Left kidney (tissue), 1 donor: ENCODE measurements at regions not wholly inside any gene's neighbourhood (a gene's known extent, or its start where the extent isn't known, plus 50 kb on each side); places are given as distances from the start of the nearest gene placed in this dataset.
A peak's percentile ranks its signal among the peaks of the same experiment; 100 is the strongest.

Source experiments
- DNase-seq: peaks from one replicate; pipeline ENCODE4 v3.0.0-alpha.2; 2013

- DNase-seq = no peak
Observed at GRCh38 chr20:12659942-12660341, 348.8 kb upstream of the SPTLC3 start.

GRCh38 chr20:12660918-12661317 is 347.9 kb upstream of the SPTLC3 start:
- no peak for DNase-seq

- no peak for DNase-seq
Observed at GRCh38 chr20:12670301-12670700, 338.5 kb upstream of the SPTLC3 start.

GRCh38 chr20:12673352-12673751 is 335.4 kb upstream of the SPTLC3 start:
- DNase-seq = no peak

GRCh38 chr20:12677925-12678324 is 330.8 kb upstream of the SPTLC3 start:
- DNase-seq = no peak

- no peak for DNase-seq
Observed at GRCh38 chr20:12679447-12679846, 329.3 kb upstream of the SPTLC3 start.

GRCh38 chr20:12682613-12683012 is 326.2 kb upstream of the SPTLC3 start:
- no peak for DNase-seq

GRCh38 chr20:12687476-12687875 is 321.3 kb upstream of the SPTLC3 start:
- DNase-seq = no peak

GRCh38 chr20:12695937-12696336 is 312.8 kb upstream of the SPTLC3 start:
- DNase-seq = no peak

- no peak for DNase-seq
Observed at GRCh38 chr20:12698817-12699216, 310.0 kb upstream of the SPTLC3 start.

- no peak for DNase-seq
Observed at GRCh38 chr20:12699374-12700228, 309.2 kb upstream of the SPTLC3 start.

GRCh38 chr20:12700701-12701100 is 308.1 kb upstream of the SPTLC3 start:
- no peak for DNase-seq

GRCh38 chr20:12702312-12702711 is 306.5 kb upstream of the SPTLC3 start:
- no peak for DNase-seq

- no peak for DNase-seq
Observed at GRCh38 chr20:12715371-12715770, 293.4 kb upstream of the SPTLC3 start.

GRCh38 chr20:12715991-12716680 is 292.6 kb upstream of the SPTLC3 start:
- DNase-seq = no peak

- DNase-seq = no peak
Observed at GRCh38 chr20:12717061-12717460, 291.7 kb upstream of the SPTLC3 start.

- DNase-seq = no peak
Observed at GRCh38 chr20:12718619-12719018, 290.2 kb upstream of the SPTLC3 start.

GRCh38 chr20:12721636-12722035 is 287.1 kb upstream of the SPTLC3 start:
- no peak for DNase-seq

GRCh38 chr20:12722091-12722490 is 286.7 kb upstream of the SPTLC3 start:
- DNase-seq = peak; percentile 27

GRCh38 chr20:12723811-12724210 is 285.0 kb upstream of the SPTLC3 start:
- no peak for DNase-seq

GRCh38 chr20:12728782-12729181 is 280.0 kb upstream of the SPTLC3 start:
- DNase-seq = no peak

- DNase-seq = no peak
Observed at GRCh38 chr20:12729326-12729725, 279.4 kb upstream of the SPTLC3 start.

GRCh38 chr20:12733811-12734210 is 275.0 kb upstream of the SPTLC3 start:
- peak; percentile 8 for DNase-seq

GRCh38 chr20:12737497-12737896 is 271.3 kb upstream of the SPTLC3 start:
- no peak for DNase-seq
